ENCODE measurements at regions not wholly inside any gene's neighbourhood (a gene's known extent, or its start where the extent isn't known, plus 50 kb on each side); places are given as distances from the start of the nearest gene placed in this dataset.

DNA sequence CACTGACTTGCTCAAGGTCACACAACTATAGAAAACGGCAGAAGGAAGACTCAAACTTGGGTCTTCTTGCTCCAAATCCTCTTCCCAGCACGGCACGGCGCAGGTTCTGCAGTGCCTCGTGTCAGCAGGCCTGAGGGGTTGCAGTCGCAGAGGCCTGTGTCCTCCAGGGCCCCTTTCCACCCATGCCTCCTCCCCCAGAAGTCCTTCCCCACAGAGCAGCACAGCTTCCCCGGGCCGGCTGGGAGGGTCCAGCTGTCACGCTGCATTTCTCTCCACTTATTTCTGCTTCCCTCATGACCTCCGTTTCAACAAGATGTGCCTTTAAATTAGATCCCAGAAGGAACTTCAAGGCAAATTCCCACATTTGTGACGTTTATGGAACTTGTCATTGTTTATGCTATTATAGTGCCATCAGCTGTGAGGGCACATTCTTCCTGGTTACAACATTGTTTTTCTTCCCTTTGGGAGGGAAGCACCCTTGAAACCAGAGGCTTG, 148.4 kb downstream of the C5orf15 start:
- TF ChIP-seq, protein P1, sequence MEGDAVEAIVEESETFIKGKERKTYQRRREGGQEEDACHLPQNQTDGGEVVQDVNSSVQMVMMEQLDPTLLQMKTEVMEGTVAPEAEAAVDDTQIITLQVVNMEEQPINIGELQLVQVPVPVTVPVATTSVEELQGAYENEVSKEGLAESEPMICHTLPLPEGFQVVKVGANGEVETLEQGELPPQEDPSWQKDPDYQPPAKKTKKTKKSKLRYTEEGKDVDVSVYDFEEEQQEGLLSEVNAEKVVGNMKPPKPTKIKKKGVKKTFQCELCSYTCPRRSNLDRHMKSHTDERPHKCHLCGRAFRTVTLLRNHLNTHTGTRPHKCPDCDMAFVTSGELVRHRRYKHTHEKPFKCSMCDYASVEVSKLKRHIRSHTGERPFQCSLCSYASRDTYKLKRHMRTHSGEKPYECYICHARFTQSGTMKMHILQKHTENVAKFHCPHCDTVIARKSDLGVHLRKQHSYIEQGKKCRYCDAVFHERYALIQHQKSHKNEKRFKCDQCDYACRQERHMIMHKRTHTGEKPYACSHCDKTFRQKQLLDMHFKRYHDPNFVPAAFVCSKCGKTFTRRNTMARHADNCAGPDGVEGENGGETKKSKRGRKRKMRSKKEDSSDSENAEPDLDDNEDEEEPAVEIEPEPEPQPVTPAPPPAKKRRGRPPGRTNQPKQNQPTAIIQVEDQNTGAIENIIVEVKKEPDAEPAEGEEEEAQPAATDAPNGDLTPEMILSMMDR (IDR thresholded peaks at IDR 0.05; ENCODE audit: insufficient read depth, low read depth, low read length, missing control alignments): no peak
- DNase-seq (ENCODE audit: low read depth): no peak
- no peak overlapping the region for H3K4me3 ChIP-seq (ENCODE audit: low read length)

- TF ChIP-seq, protein P1 (IDR thresholded peaks at IDR 0.05; ENCODE audit: insufficient read depth, low read depth, low read length, missing control alignments): no peak
- no peak for DNase-seq (ENCODE audit: low read depth)
- no peak overlapping the region for H3K4me3 ChIP-seq (ENCODE audit: low read length)
These were observed 149.4 kb downstream of the C5orf15 start for GRCh38 chr5:133818869-133819600.

GRCh38 chr5:133818031-133818431, 150.4 kb downstream of the C5orf15 start:
- no peak overlapping the region for H3K4me3 ChIP-seq (ENCODE audit: low read length)
- TF ChIP-seq, protein P1 (IDR thresholded peaks at IDR 0.05; ENCODE audit: insufficient read depth, low read depth, low read length, missing control alignments): no peak
- DNase-seq (ENCODE audit: low read depth): peak; percentile 66

GRCh38 chr5:133817456-133817855, 151.0 kb downstream of the C5orf15 start:
- TF ChIP-seq, protein P1 (IDR thresholded peaks at IDR 0.05; ENCODE audit: insufficient read depth, low read depth, low read length, missing control alignments): no peak
- no peak for DNase-seq (ENCODE audit: low read depth)
- no peak overlapping the region for H3K4me3 ChIP-seq (ENCODE audit: low read length)

DNA sequence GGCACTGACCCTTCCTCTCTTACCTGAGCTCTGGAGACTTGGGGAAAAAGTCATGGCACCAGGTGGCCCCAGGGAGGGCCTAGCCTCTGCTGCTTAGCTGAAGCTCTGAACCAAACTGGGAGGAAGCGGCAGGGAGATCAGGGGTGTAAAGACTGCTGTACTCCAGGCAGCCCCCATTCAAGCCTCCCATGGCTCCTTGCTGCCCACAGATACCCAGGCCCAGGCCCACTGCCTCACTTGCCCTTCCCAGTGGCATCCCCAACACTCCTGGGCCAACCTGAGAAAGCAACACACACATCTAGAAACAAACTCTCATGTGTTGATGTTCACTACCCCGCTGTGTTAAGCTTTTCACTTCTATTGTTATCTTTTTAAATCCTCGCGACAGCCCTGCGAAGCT, 151.6 kb downstream of the C5orf15 start:
- TF ChIP-seq, protein P1 (IDR thresholded peaks at IDR 0.05; ENCODE audit: insufficient read depth, low read depth, low read length, missing control alignments): no peak
- no peak for DNase-seq (ENCODE audit: low read depth)

GRCh38 chr5:133814152-133814551, 154.3 kb downstream of the C5orf15 start:
- peak; percentile 40 for DNase-seq (ENCODE audit: low read depth)
- no peak overlapping the region for H3K4me3 ChIP-seq (ENCODE audit: low read length)
- TF ChIP-seq, protein P1 (IDR thresholded peaks at IDR 0.05; ENCODE audit: insufficient read depth, low read depth, low read length, missing control alignments): no peak

More for the DNA sequence above, 151.6 kb downstream of the C5orf15 start:
- H3K4me3 ChIP-seq (ENCODE audit: low read length): no peak overlapping the region

GRCh38 chr5:133811168-133811567, 157.3 kb downstream of the C5orf15 start:
- H3K4me3 ChIP-seq (ENCODE audit: low read length): no peak overlapping the region
- TF ChIP-seq, protein P1 (IDR thresholded peaks at IDR 0.05; ENCODE audit: insufficient read depth, low read depth, low read length, missing control alignments): no peak
- no peak for DNase-seq (ENCODE audit: low read depth)
